BE2C (cell line): ENCODE measurements at regions not wholly inside any gene's neighbourhood (a gene's known extent, or its start where the extent isn't known, plus 50 kb on each side); places are given as distances from the start of the nearest gene placed in this dataset.

Experiments
- DNase-seq: peaks from one replicate; pipeline ENCODE4 v3.0.0-alpha.2; 2020
- H3K27me3 ChIP-seq: fragments of 250-450 bp; sonication (Bioruptor Pico); 2 replicates; pipeline ENCODE4 v1.5.1; 2020; ENCODE audit warnings: mild to moderate bottlenecking
- H3K36me3 ChIP-seq: fragments of 250-450 bp; sonication (Bioruptor Pico); 2 replicates; pipeline ENCODE4 v1.5.1; 2020; ENCODE audit warnings: mild to moderate bottlenecking
- H3K4me1 ChIP-seq: fragments of 250-450 bp; sonication (Bioruptor Pico); 2 replicates; pipeline ENCODE4 v1.5.1; 2020
- H3K4me3 ChIP-seq: 2 replicates; pipeline ENCODE4 v1.5.1; 2011; ENCODE audit warnings: low read depth, low read length
- H3K9me3 ChIP-seq: fragments of 250-450 bp; sonication (Bioruptor Pico); 2 replicates; pipeline ENCODE4 v1.5.1; 2020
- CTCF ChIP-seq: IDR thresholded peaks from 2 replicates; pipeline ENCODE4 v1.5.1; 2012; ENCODE audit warnings: mild to moderate bottlenecking, low read depth, low read length

GRCh38 chr12:89975574-89975973 lies 266.9 kb upstream of the ATP2B1 start:
- Histone ChIP-seq H3K36me3 (no peaks in the 10 kb centered on the region), H3K9me3 (no peaks in the 10 kb centered on the region), H3K27me3 (no peaks in the 10 kb centered on the region), H3K4me3 (no peak overlapping the region), H3K4me1 (no peaks in the 10 kb centered on the region; the same call in 1 of the 2 replicates)
- no peak for TF ChIP-seq CTCF
- DNase-seq: no peak

DNA sequence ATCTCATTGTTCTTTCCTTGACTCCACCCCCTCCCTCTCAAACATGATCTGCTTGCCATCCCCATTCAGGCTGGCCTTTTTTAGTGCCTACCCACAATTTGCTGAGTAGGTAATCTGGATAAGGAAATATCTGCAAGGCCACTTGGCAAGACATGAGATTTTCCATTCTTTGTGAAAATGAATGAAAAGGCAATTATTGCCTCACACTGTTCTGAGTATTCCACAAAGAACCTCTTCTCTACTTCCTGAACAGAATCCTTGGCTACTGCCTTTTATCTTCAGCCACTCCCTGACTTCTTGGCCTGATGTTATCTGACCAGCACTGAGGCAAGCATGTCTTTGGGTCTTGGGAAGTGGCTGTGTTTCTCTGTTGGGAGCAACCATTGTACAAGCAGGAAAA lies 263.2 kb upstream of the ATP2B1 start:
- no peaks in the 10 kb centered on the region for H3K36me3 ChIP-seq
- no peak for TF ChIP-seq CTCF
- no peaks in the 10 kb centered on the region for H3K9me3 ChIP-seq
- H3K4me1 ChIP-seq: no peaks in the 10 kb centered on the region; the same call in 1 of the 2 replicates
- H3K4me3 ChIP-seq: no peak overlapping the region
- no peak for DNase-seq
- H3K27me3 ChIP-seq: no peaks in the 10 kb centered on the region

DNA sequence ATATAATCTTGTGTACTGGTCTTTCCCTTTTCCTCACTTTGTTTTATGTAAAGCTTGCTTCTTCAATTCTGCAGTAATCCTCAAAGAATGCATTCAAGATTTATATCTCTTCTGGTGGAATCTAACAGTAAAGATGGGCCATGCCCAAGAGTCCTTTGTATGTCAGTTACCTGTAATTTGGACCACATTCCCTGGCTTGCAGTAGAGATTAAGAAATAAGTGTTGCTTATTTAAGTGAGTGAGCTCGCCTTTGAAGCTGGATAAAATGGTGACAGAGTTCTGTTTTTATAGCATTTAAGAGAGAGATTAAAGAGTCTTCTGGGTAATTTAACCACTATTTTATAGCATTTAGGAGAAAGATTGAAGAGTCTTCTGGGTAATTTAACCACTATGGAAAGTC lies 262.1 kb upstream of the ATP2B1 start:
- Histone ChIP-seq H3K4me1 (no peaks in the 10 kb centered on the region), H3K27me3 (no peaks in the 10 kb centered on the region), H3K36me3 (no peaks in the 10 kb centered on the region), H3K9me3 (no peaks in the 10 kb centered on the region), H3K4me3 (no peak overlapping the region)
- TF ChIP-seq CTCF: no peak
- no peak for DNase-seq

- no peaks in the 10 kb centered on the region for H3K9me3 ChIP-seq
- DNase-seq: no peak
- H3K27me3 ChIP-seq: no peaks in the 10 kb centered on the region
- no peaks in the 10 kb centered on the region for H3K36me3 ChIP-seq
- no peaks in the 10 kb centered on the region for H3K4me1 ChIP-seq
- no peak for TF ChIP-seq CTCF
- H3K4me3 ChIP-seq: no peak overlapping the region
Measured at GRCh38 chr12:89969093-89969492, 260.5 kb upstream of the ATP2B1 start.

DNA sequence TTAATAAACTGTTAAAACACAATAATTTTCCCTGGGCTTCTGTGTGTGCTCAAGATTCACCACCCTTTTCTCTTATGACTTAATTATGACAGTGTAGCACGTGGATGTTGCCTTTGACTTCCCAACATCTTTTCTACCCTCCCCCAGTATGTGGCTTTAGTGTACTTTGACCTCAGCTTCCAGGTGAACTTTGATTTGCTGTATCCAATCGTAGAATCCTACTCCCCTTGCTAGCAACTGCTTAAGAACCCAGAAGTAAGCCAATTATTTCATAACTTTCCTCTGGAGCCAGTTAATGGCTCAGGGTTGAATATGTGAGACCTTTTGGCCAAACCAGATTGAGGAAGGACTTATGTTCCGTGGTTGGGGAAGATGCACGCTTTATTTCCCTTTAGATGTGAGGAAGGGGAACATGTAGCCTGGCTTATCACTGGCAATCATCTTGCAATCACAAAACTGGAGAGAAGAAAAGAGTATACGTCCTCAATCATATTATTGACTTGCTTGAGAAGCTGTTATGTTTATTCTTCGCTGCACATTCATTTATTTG lies 259.6 kb upstream of the ATP2B1 start:
- no peak for DNase-seq
- Histone ChIP-seq H3K9me3 (no peaks in the 10 kb centered on the region), H3K36me3 (no peaks in the 10 kb centered on the region), H3K4me3 (no peak overlapping the region), H3K4me1 (no peaks in the 10 kb centered on the region), H3K27me3 (no peaks in the 10 kb centered on the region)
- TF ChIP-seq CTCF: no peak

- no peak for TF ChIP-seq CTCF
- no peak overlapping the region for H3K4me3 ChIP-seq
- H3K9me3 ChIP-seq: no peaks in the 10 kb centered on the region; the same call in 1 of the 2 replicates
- H3K27me3 ChIP-seq: no peaks in the 10 kb centered on the region
- no peak for DNase-seq
- no peaks in the 10 kb centered on the region for H3K4me1 ChIP-seq
- no peaks in the 10 kb centered on the region for H3K36me3 ChIP-seq
Measured at GRCh38 chr12:89966495-89967240, 258.0 kb upstream of the ATP2B1 start.
